GM18520 (cell line): ENCODE measurements at regions not wholly inside any gene's neighbourhood (a gene's known extent, or its start where the extent isn't known, plus 50 kb on each side); places are given as distances from the start of the nearest gene placed in this dataset.
"Not testable (repeated sequence)": the region's sequence is repeated elsewhere in the genome, so short reads cannot be mapped to it uniquely, and the experiment has no call there.

Source experiments
- ATAC-seq: cut with Tn5 transposase; IDR thresholded peaks from one replicate; pipeline ENCODE4 v1.9.1; 2021; ENCODE audit not compliant: unreplicated experiment

DNA sequence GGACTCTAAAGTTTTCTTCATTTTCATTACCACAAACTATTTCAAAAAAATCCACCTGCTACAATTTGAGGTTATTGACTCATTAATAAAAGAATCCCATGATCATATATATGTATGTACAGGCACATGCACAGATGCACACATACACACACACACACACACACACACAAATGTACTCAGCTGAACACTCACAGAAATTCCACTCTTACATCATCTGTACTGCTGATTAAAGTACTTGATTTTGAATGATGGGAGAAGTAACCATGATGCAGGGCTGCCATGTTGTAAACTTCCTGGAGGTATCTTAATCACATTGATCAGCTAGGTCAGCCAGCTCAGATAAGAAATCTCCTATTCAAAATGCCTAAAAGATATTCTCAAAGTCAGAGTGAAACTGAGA is 1313.2 kb upstream of the NRXN1 start:
- no peak for ATAC-seq

DNA sequence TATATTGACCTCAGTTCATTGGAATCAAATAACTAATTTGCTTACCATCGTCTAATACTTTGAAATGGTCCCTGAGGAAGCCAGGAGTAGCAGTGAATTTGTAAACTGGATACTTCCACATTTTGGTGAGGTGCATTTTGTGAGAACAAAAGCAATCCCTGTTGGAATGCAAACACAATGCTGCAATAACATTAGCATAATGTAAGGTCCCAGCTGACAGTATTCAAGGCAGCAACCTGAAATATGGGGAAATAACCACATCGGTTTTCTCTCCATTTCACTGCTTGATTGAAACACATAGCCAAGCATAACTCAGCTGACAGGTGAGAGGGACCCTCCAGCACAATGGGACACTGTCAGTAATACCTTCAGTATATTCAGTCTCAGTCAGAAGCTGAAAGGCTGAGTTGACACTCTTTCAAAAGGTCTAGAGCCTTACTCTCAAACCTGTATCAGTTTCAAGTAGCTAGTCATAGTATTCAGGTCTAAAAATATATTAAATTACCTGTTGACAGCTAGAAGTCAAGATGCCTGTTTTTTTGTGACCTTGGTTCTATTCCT is 1311.9 kb upstream of the NRXN1 start:
- ATAC-seq: no peak

DNA sequence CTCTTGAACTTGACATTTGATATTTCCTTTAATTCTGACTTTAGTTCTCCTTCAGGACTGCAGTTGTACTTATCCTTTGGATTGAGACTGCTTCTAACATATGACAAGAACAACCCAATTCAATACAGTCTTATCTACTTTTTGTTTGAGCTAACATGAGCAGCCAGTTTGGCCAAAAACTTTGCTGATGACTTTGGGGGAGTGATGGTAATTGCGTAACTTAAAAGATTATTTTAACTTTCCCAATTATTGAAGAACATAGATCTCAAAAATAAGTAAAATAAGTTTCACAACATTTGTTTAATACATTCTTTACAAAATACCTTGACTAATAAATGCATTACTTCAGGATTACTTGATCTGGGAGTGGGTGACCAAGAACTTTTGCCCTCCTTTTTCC is 1311.1 kb upstream of the NRXN1 start:
- no peak for ATAC-seq

DNA sequence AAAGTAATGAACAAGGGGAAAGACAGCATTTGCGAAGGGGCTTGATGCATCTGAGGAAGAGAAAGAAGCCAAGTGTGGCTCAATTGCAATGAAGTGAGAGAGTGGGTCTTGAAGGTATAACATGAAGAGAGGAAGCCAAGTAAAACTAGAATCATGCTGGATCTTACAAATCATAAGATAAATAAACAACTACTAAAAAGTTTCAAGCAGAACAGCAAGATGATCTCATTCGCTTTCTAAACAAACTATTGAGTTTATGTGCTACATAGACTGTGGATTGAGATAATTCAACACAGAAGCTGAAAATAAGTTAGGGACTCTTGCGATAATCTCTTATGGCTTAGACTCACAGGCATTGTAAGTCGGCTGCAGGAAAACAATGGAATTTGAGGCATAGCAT is 1310.5 kb upstream of the NRXN1 start:
- no peak for ATAC-seq

DNA sequence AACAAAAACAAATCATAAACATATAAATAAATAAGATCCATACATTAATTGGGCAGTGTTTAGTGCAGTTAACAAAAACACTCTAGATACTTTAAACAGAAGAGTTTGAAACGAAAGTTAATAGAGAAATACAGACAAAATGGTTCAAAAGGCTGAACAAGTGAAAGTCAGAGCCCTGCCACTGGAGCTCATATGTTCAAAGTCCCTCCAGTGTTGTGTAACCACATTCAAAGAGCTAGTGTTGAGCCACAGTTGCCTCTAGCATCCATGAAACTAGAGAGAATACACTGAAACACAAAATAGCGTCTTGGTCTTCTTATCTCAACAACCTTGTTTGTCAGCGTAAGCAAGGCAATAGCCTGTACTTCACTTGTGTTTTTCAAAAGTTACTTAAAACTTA is 1309.8 kb upstream of the NRXN1 start:
- ATAC-seq: no peak

DNA sequence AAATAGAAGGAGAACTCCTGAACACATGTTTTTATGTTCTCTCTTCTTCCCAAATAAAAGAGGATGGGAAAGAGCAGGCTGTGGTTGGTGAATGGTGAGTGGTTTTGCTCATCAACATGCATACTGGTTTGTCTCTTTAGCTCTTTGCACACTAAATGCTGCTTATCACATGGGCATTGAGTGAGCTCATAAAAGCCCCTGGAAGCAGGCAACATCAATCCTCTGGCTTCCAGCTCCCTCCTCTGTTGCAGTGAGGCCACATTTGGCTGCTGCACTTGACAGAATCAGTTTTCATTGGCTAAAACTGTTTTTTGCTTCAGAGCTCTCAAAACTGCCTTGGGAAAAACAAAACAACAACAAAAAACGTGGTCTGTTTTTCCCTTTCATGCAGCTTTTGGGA is 1308.2 kb upstream of the NRXN1 start:
- ATAC-seq: no peak

DNA sequence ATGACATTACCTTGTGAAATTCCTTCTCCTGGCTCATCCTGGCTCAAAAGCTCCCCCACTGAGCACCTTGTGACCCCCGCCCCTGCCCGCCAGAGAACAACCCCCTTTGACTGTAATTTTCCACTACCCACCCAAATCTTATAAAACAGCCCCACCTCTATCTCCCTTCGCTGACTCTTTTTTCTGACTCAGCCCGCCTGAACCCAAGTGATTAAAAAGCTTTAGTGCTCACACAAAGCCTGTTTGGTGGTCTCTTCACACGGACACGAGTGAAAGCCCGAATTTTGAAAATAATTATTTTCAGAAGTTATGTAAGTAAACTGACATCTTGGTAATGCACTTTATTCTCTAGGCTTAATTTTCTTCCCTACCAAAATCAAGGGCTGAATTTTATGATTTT is 1305.9 kb upstream of the NRXN1 start:
- ATAC-seq: not testable (repeated sequence)

DNA sequence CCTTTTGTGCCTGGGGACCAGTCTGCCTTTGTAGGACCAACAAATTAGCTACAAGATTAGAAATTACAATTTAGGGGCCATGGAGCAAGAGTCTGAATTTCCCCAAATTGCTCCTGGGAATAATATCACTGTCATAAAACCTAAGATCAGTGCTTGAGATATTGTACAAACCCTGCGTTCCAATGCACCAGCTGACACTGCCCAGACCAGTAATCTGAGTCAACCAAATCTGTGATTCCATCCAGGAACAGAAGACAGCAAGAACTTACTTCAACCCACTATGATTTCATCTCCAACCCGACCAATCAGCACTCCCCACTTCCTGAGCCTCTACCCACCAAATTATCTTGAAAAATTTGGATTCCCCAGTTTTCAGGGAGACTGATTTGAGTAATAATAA is 1305.0 kb upstream of the NRXN1 start:
- no peak for ATAC-seq

DNA sequence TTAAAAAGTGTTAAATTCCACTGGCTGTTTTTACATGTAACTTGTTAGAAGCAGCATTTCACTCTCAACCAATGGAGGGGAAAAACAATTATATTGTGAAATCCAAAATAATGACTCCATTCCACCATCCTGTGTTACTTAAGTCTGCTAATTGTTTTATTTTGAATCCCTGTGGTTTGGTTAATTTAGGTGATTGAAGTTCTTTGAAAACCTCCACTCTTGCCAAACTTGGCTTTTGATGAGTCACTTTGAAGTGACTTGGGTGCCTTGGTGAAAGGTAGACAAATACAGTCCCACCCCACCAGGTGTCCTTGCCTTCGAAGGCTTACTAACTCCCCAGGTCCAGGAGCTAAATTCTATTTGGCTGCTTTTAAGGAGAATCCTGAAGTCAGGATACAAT is 1303.8 kb upstream of the NRXN1 start:
- ATAC-seq: no peak

DNA sequence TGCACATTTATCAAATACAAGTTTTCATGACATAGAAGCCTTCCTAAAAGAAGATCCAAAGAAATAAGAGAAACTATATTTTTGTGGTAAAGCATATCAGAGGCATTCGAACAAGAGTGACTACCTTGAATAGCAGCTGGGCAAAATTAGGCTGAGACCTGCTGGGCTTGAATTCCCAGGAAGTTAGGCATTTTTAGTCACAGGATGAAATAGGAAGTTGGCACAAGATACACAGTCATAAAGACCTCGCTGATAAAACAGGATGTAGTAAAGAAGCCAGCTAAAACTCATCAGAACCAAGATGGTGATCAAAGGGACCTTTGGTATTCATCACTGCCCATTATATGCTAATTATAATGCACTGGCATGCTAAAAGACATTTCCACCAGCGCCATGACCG is 1302.3 kb upstream of the NRXN1 start:
- ATAC-seq: no peak

DNA sequence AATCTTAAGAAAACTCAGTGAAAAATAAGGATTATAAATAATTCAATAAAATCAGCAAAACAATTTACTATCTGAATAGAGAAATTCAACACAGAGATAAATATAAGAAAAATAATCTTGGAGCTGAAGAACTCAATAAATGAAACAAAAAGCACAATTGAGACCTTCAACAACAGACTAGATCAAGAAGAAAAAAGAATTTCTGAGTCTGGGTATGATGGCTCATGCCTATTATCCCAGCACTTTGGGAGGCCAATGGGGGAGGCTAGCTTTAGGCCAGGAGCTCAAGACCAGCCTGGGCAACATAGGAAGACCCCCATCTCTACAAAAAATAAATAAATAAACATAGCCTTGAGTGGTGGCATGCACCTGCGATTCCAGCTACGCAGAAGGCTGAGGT is 1295.7 kb upstream of the NRXN1 start:
- ATAC-seq: no peak

DNA sequence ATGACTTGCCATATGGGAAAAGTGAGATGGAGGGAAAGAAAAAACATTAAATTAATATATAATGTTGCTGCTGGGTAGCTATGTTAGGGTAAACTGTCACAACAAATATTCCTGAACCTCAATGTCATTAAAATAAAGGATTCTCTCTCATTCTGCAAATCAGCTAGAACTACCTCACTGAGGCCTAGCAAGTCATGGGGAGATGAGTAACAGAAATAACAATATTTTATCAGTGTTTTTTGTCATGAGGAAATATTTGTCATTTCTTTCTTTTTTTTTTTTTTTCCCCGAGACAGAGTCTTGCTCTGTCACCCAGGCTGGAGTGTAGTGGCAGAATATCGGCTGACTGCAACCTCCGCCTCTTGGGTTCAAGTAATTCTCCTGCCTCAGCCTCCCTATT is 1282.3 kb upstream of the NRXN1 start:
- no peak for ATAC-seq

DNA sequence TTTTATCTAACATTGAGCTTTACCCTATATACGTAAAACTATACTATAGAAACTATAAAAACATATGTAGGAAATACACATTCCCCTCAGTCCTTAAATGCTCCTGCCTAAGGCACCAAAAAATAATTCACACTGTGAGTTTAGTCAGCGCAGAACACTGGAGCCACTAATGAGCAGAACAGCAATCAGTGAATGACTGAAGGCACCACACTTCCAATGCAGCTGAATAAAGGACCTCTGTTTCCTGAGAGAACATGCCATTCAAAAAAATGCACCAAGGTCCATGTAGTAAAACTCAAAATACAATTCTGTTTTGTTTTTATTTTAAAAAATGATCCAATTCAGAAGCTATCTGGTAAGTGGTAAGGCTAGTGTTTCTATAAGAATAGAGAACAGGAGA is 1280.6 kb upstream of the NRXN1 start:
- no peak for ATAC-seq

DNA sequence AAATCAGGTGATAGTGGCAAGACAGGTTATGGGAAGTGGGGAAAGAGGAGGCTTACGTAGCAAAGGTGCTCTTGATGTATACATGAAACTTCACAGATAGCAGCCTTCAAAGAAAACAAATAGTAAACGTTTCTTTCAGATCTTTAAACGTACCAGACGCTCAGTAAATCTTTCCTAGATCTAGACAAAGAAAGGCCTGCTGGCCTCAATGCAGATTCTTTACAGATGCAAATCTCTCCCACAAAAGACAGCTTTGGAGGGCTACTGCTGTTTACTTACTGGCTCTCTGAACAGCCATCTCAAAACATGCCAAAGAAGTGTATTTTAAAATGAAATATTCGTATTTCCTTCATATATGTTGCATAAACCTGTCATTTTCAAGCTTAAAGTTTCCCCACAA is 1279.9 kb upstream of the NRXN1 start:
- ATAC-seq: no peak

DNA sequence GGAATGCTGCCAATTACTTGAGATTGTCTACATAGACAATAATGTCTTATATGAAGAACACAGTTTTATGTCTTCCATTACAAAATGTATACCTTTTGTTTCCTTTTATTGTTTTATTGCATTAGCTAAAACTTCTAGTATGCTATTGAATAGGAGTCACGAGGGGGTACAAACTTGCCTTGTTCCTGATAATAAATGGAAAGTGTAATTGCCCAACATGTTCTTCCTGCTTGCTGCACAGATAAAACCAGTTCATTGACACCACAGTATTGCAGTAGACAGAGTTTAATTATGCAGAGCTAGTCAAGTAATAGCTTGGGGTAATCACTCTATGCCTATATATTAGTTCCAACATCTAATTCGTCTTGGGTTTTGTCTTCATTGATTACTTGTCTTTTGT is 1276.2 kb upstream of the NRXN1 start:
- no peak for ATAC-seq

DNA sequence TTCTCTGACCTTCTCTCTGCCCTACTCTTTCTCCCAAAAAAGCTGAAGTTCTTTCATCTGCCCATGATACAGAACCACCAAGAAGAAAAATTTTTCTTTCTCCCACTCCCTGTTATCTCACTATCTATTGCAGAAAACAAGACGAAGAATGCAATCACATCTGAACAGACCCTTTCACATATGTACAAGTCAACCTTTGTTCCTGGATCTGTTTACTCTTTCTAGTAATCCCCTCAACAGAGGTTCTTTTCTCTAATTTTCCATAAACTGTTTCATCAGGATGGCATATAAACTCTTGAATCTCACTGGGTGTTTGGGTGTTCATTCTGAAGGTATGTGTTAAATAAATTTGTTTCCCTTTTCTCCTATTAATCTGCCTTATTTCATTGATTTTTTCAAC is 1262.7 kb upstream of the NRXN1 start:
- ATAC-seq: no peak

DNA sequence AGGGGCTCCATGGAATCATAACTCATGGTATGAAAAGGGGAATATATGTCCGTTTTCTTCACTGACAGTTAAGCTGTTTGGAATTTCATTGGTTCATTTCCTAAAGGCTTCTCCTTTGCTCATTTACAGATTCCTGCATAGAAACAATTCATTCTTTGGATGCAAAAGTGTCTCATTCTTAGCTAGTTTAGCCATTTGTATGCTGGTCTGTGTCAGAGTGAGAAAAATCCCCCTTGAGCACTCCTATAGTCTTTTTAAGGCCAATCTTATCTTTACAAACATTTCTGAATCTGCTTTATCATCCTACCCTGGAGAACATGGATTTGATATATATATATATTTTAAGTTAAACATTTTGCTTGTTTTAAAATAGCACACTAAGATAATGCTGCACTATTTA is 1260.9 kb upstream of the NRXN1 start:
- no peak for ATAC-seq

DNA sequence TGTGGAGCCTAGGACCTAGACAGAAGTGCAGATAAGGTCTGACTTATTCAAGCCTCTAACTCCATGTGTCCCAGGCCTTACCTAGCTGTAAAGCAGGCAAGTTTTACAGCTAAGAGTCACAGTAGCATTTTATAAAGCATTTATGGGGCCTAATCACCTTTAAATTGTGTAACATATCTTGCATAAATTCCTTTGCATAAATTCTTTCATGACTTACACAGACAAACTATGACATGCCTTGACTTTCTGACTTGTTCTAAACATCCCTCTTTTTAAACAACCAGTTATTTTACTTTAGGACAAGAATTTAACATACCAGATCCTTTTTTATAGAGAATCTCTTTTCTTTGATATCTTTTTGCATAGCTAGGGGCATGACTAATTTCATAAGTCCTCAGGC is 1257.8 kb upstream of the NRXN1 start:
- no peak for ATAC-seq

DNA sequence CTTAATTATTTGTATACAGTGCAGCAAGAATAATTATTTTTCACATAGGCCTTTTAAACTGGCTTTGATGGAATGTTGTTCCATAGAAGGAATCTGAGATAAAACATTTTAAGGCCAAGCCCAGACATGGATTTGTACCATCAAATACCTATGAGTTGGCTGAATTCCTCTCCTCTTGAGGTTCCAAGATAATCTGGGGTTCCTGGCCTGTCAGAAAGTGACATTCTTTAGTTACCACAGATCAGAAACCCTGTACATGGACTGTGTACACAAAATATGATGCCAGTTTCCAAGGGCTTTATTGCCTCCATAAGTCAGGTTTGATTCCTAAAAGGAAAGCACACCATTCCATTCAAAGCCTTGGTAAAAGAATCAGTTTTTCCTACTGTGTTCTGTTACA is 1256.7 kb upstream of the NRXN1 start:
- ATAC-seq: no peak

DNA sequence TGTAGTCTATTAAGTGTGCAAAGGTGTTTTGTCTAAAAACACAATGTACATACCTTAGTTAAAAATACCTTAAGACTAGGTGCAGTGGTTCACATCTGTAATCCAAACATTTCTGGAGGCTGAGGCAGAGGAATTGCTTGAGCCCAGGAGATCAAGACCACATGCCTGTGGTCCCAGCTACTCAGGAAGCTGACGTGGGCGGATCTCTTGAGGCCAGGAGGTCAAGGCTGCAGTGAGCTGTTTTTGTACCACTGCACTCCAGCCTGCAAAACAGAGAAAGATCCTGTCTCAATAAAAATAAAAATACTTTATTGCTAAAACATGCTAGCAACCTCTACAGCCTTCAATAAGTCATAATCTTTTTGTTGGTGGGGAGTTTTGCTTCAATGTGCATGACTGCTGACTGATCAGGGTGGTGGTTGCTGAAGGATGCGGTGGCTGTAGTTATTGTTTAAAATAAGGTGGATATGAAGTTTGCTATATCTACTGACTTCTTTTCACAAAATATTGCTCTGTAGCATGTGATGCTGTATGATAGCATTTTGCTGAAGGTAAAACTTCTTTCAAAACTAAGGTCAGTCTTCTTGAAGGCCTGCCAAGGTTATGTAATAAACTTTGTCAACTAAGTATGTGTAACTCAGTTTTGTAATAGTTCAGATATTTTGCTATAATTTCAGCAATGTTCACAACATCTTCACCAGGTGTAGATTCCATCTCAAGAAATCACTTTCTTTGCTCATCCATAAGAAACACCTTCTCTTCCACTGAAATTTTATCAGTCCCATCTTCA is 1238.0 kb upstream of the NRXN1 start:
- ATAC-seq: no peak

DNA sequence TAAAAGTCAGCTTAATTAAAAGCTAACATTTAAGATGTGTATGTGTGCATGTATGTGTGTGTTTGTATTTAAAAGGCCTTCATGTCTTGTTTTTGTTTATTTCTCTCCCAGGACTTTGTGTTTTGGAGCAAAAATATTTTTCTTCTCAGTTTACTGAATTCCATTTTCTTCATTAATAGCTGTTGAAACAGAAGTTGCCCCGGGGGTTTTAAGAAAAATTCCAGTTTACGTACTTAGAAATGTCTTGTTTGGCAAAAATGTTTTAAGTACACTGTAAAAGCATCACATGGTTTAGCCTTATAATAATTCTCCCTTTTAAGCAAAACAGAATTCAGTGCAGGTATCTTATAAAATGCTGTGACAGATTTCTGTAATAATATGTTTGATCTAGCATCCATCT is 1233.0 kb upstream of the NRXN1 start:
- no peak for ATAC-seq

DNA sequence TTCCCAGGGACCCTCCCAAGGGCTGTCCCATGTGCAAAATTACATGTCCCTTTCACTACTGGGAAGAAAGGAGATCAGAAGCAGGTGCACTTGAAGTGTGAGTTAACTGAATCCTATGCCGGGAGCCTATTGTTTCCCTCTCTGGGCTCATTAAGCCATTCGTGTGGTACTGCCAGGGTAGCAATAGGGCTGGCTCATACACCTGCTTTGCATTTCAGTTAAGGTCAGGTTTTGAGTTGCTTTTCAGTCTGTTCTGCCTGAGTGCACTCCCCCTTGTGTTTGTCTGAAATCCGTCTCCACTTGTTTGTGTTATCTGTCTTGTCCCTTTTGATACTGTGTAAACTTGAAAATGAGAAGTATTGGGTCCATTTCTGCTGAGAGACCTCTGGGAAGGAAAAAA is 1232.6 kb upstream of the NRXN1 start:
- no peak for ATAC-seq

DNA sequence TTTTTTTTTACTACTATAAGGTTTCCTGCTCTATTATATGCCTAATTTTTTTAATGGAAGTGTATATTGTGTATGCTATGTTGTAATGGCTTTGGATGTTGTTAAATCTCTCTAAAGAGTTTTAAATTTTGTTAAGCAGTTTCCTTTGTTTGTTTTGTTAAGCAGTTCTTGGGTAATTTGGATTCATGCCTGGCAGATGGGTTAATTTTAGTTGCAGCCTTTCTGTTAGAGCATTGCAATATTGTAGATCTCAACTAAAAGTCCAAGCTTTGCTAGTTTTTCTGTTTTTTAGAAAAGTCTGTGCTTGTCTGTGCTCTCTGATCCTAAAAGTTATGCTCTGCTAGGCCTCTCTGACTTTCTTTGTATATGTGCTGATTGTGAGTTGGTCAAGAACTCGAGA is 1229.0 kb upstream of the NRXN1 start:
- no peak for ATAC-seq
